ENCODE measurements at regions not wholly inside any gene's neighbourhood (a gene's known extent, or its start where the extent isn't known, plus 50 kb on each side); places are given as distances from the start of the nearest gene placed in this dataset.

DNA sequence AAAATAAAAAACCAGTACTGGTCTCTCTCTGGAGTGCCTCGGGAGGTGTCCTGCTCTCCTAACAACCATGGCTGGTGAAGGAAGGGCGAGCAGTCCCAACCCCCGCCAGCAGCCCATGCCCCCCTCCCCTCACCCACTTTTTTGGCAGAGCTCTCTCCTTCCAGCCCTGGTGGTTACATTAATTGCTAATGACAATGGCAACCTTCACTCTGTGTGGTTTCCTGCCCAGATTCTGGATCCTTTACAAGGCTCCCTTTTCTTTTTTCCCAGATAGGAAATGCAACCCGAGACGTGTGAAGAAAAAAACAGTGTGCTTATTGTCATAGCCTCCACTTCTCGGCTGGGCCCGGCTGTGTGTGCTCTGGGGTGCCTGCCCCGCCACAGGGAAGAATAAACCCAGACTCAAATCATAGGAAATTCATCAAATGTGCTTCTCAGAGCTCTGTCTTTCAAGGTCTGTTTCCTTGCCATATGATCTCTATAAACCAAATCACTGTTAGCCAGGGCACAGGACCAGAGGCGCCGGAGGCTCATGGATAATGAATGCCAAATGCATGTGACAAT lies 513.0 kb downstream of the SOX6 start:
- Histone ChIP-seq H3K9me2 (ENCODE audit: insufficient read depth) (0 out of 2 replicates have a peak, but pooled peaks cover 3% of the 10 kb centered on the region), H3F3A (replicated peaks; ENCODE audit: low read depth) (no peaks in the 10 kb centered on the region), H2AFZ (peak overlapping the region; percentile 78; the same call in 1 of the 2 replicates), H3K79me2 (replicated peaks; ENCODE audit: insufficient read depth) (no peaks in the 10 kb centered on the region), H3K27ac (ENCODE audit: low read depth) (no peak overlapping the region), H3K36me3 (ENCODE audit: insufficient read depth) (no peaks in the 10 kb centered on the region), H3K4me2 (peak overlapping the region; percentile 62), H3K4me3 (no peak overlapping the region), H3K4me1 (ENCODE audit: insufficient read depth) (peaks cover 35% of the 10 kb centered on the region), H3K27me3 (ENCODE audit: insufficient read depth) (no peaks in the 10 kb centered on the region), H4K20me1 (replicated peaks; ENCODE audit: insufficient read depth) (no peaks in the 10 kb centered on the region)
- ATAC-seq (peak; percentile 48), DNase-seq (ENCODE audit: low spot score) (peak; percentile 57)
- H3K4me1 Mint-ChIP-seq = peaks cover 34% of the 10 kb centered on the region
- no peaks in the 10 kb centered on the region for H3K36me3 Mint-ChIP-seq (ENCODE audit: low read depth)
- H3K4me3 Mint-ChIP-seq = peak overlapping the region; percentile 29; the same call in 1 of the 3 replicates
- peaks cover 4% of the 10 kb centered on the region for H3K27me3 Mint-ChIP-seq (ENCODE audit: insufficient read depth, low read depth, poor library complexity)
- TF ChIP-seq, protein P1, sequence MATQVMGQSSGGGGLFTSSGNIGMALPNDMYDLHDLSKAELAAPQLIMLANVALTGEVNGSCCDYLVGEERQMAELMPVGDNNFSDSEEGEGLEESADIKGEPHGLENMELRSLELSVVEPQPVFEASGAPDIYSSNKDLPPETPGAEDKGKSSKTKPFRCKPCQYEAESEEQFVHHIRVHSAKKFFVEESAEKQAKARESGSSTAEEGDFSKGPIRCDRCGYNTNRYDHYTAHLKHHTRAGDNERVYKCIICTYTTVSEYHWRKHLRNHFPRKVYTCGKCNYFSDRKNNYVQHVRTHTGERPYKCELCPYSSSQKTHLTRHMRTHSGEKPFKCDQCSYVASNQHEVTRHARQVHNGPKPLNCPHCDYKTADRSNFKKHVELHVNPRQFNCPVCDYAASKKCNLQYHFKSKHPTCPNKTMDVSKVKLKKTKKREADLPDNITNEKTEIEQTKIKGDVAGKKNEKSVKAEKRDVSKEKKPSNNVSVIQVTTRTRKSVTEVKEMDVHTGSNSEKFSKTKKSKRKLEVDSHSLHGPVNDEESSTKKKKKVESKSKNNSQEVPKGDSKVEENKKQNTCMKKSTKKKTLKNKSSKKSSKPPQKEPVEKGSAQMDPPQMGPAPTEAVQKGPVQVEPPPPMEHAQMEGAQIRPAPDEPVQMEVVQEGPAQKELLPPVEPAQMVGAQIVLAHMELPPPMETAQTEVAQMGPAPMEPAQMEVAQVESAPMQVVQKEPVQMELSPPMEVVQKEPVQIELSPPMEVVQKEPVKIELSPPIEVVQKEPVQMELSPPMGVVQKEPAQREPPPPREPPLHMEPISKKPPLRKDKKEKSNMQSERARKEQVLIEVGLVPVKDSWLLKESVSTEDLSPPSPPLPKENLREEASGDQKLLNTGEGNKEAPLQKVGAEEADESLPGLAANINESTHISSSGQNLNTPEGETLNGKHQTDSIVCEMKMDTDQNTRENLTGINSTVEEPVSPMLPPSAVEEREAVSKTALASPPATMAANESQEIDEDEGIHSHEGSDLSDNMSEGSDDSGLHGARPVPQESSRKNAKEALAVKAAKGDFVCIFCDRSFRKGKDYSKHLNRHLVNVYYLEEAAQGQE (IDR thresholded peaks at IDR 0.05; ENCODE audit: unreplicated experiment) = no peak
- TF ChIP-seq NANOG (IDR thresholded peaks at IDR 0.05; ENCODE audit: borderline replicate concordance) (no peak), EZH2 (IDR thresholded peaks at IDR 0.05; ENCODE audit: low read depth, unreplicated experiment) (no peak), ZNF331 (CRISPR knock-in tag; IDR thresholded peaks at IDR 0.05; ENCODE audit: low read depth) (no peak), POLR2AphosphoS5 (IDR thresholded peaks at IDR 0.05; ENCODE audit: low read depth) (no peak)
- TF ChIP-seq, protein P2, sequence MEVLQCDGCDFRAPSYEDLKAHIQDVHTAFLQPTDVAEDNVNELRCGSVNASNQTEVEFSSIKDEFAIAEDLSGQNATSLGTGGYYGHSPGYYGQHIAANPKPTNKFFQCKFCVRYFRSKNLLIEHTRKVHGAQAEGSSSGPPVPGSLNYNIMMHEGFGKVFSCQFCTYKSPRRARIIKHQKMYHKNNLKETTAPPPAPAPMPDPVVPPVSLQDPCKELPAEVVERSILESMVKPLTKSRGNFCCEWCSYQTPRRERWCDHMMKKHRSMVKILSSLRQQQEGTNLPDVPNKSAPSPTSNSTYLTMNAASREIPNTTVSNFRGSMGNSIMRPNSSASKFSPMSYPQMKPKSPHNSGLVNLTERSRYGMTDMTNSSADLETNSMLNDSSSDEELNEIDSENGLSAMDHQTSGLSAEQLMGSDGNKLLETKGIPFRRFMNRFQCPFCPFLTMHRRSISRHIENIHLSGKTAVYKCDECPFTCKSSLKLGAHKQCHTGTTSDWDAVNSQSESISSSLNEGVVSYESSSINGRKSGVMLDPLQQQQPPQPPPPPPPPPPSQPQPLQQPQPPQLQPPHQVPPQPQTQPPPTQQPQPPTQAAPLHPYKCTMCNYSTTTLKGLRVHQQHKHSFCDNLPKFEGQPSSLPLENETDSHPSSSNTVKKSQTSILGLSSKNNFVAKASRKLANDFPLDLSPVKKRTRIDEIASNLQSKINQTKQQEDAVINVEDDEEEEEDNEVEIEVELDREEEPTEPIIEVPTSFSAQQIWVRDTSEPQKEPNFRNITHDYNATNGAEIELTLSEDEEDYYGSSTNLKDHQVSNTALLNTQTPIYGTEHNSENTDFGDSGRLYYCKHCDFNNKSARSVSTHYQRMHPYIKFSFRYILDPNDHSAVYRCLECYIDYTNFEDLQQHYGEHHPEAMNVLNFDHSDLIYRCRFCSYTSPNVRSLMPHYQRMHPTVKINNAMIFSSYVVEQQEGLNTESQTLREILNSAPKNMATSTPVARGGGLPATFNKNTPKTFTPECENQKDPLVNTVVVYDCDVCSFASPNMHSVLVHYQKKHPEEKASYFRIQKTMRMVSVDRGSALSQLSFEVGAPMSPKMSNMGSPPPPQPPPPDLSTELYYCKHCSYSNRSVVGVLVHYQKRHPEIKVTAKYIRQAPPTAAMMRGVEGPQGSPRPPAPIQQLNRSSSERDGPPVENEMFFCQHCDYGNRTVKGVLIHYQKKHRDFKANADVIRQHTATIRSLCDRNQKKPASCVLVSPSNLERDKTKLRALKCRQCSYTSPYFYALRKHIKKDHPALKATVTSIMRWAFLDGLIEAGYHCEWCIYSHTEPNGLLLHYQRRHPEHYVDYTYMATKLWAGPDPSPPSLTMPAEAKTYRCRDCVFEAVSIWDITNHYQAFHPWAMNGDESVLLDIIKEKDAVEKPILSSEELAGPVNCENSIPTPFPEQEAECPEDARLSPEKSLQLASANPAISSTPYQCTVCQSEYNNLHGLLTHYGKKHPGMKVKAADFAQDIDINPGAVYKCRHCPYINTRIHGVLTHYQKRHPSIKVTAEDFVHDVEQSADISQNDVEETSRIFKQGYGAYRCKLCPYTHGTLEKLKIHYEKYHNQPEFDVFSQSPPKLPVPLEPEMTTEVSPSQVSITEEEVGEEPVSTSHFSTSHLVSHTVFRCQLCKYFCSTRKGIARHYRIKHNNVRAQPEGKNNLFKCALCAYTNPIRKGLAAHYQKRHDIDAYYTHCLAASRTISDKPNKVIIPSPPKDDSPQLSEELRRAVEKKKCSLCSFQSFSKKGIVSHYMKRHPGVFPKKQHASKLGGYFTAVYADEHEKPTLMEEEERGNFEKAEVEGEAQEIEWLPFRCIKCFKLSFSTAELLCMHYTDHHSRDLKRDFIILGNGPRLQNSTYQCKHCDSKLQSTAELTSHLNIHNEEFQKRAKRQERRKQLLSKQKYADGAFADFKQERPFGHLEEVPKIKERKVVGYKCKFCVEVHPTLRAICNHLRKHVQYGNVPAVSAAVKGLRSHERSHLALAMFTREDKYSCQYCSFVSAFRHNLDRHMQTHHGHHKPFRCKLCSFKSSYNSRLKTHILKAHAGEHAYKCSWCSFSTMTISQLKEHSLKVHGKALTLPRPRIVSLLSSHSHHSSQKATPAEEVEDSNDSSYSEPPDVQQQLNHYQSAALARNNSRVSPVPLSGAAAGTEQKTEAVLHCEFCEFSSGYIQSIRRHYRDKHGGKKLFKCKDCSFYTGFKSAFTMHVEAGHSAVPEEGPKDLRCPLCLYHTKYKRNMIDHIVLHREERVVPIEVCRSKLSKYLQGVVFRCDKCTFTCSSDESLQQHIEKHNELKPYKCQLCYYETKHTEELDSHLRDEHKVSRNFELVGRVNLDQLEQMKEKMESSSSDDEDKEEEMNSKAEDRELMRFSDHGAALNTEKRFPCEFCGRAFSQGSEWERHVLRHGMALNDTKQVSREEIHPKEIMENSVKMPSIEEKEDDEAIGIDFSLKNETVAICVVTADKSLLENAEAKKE (CRISPR knock-in tag; IDR thresholded peaks at IDR 0.05) = no peak
- no peak overlapping the region for H3K27ac Mint-ChIP-seq
- H3K9me3 Mint-ChIP-seq = no peaks in the 10 kb centered on the region
